HG03135 (cell line): ENCODE measurements at regions not wholly inside any gene's neighbourhood (a gene's known extent, or its start where the extent isn't known, plus 50 kb on each side); places are given as distances from the start of the nearest gene placed in this dataset.
"Not testable (repeated sequence)": the region's sequence is repeated elsewhere in the genome, so short reads cannot be mapped to it uniquely, and the experiment has no call there.

Experiments
- ATAC-seq: cut with Tn5 transposase; IDR thresholded peaks from one replicate; pipeline ENCODE4 v1.9.1; 2021; ENCODE audit warnings: mild to moderate bottlenecking, moderate library complexity; ENCODE audit not compliant: unreplicated experiment

- ATAC-seq = no peak
Observed at GRCh38 chr9:90466441-90466840, 176.2 kb downstream of the DIRAS2 start.

GRCh38 chr9:90469435-90469834 is 173.2 kb downstream of the DIRAS2 start:
- no peak for ATAC-seq

DNA sequence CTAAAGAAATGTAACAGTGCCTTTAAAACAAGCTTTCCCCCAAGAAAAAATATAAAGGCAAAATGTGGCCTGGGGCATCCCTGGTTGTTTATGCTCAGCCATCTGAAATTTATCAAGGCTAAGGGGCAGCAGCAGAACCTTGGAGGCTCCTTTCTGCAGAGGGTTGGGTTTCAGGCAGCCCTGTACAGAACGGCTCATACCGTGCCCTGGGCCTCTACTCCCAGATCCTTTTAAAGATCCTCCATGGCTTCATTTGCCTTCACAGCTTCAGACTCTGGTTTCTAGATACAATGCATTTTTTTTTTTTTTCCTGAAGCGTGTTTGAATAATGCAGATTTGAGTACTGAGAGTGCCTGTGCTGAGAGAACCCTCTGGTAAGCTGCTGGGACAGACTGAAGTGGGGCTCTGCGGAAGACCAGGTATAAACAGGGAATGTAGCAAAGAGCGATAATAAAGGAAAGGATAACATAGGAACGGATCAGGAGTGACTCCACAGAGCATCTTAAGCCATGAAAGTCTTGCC is 172.7 kb downstream of the DIRAS2 start:
- no peak for ATAC-seq

- ATAC-seq = no peak
Observed at GRCh38 chr9:90476058-90476457, 166.6 kb downstream of the DIRAS2 start.

GRCh38 chr9:90477535-90477934 is 165.1 kb downstream of the DIRAS2 start:
- ATAC-seq = no peak

GRCh38 chr9:90478821-90479220 is 163.8 kb downstream of the DIRAS2 start:
- no peak for ATAC-seq

GRCh38 chr9:90485028-90485427 is 157.6 kb downstream of the DIRAS2 start:
- no peak for ATAC-seq

- no peak for ATAC-seq
Observed at GRCh38 chr9:90489066-90489465, 153.6 kb downstream of the DIRAS2 start.

DNA sequence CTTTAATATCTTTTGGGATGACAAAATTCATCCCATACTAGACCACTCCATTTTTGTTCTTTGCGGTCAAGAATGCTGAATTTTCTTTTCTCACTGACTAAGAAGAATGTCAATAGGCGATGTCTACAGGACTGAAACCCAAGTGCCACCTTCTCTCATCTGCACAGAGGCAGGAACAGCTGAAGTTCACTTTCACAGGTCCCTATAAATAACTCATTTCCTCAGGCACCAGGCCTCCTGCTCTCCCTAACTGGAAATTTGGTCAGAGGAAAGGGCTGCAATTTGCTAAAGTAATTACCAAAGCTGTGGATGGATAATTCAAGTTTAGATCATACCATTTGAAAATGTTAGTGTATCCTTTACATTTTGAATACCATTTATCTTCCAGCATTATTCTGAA is 142.9 kb downstream of the DIRAS2 start:
- ATAC-seq = no peak

GRCh38 chr9:90502134-90502533 is 140.5 kb downstream of the DIRAS2 start:
- ATAC-seq = no peak

DNA sequence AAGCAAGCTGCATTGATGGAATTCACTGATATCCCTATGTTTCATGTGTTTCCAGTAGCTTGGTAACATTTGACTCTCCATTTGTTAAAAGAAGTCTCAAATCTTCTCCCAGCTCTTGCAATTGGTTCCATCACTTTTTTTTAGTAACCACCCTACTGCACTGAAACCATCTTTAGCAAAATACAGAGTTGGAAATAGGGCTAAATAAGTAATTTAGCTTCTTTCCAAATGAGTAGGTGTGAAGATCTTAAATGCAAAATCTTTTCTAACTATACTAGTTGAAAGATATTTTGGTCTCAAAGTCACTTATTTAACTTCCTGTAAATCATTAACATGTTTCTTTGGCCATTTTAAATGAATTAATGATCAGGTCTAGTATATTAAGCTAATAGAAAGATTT is 138.1 kb downstream of the DIRAS2 start:
- ATAC-seq = no peak

DNA sequence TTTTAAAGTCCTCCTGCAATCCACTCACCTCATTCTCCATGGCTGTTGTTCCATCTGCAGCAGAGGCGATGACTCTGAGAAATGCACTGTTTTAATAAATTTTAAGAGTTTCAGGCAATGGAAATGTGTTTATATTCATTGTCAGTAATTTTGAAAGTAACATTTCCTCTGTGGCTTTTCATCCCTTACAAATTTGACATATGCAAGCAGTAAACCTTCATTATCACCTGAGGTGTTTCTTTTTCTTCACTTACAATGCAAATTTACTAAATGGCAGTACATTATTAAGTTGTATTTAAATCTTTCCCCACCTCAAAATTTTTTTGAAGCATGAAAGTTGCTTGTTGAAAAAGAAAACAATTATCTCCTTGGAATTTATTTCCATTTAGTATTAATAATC is 136.9 kb downstream of the DIRAS2 start:
- no peak for ATAC-seq

DNA sequence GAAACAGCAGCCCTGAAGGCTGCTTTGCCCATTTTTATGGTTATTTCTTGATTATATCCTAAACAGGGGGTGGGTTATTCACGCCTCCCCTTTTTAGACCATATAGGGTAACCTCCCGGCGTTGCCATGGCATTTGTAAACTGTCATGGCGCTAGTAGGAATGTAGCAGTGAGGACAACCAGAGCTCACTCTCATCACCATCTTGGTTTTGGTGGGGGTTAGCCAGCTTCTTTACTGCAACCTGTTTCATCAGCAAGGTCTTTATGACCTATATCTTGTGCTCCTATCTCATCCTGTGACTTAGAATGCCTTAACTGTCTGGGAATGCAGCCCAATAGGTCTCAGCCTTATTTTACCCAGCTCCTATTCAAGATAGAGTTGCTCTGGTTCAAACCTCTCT is 136.2 kb downstream of the DIRAS2 start:
- ATAC-seq = not testable (repeated sequence)

GRCh38 chr9:90507621-90508020 is 135.0 kb downstream of the DIRAS2 start:
- ATAC-seq = no peak

GRCh38 chr9:90508940-90509339 is 133.7 kb downstream of the DIRAS2 start:
- no peak for ATAC-seq

DNA sequence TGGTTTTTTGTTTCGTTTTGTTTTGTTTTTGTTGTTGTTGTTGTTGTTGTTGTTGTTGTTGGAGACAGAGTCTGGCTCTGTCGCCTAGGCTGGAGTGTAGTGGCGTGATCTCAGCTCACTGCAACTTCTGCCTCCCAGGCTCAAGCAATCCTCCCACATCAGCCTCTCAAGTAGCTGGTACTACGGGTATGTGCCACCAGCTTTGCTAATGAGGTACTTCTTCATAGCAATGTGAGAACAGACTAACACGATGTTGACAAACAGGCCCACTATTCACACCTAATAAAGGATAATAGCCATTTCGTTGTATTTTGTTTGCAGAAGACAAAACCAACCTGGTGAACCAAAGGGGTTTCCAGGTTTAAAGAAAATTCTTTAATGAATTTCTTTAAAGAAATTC is 130.9 kb downstream of the DIRAS2 start:
- no peak for ATAC-seq

- ATAC-seq = no peak
Observed at GRCh38 chr9:90514877-90515276, 127.7 kb downstream of the DIRAS2 start.

DNA sequence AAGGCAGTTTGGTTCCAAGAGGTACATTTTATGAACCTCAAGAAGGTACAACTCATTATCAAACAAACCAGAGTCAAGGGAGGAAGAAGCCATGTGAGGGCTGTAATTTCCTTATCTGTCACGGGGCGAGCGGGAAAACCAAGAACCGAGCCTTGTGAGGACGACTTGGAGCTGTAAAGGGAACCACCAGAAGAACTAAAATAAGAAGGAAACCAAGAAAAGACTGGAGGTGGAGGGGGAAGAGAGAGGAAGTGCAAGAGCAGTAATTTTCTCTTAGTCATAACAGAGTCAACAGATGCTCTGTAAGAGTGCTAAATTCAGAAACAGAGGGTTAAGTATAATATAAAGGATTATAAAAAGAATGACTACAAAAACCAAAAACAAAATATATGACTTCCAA is 127.1 kb downstream of the DIRAS2 start:
- ATAC-seq = no peak

DNA sequence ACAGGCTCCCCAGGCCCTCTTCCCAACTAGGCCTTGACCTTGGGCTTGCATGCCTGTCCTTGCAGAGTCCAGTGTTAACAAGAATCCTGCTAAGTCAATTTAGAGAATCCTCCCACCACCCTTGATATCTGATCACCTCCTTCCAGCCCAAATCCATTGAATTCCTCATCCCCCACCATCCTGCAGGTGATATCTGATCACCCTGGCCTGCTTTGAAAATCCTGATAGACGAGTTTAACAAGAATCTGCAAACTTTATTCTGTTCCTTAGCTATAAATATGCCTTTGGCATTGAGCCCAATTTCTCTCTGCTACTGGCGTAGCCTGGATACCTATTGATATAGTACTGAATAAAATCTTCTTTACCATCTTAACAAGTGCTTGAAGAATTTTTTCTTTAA is 125.5 kb downstream of the DIRAS2 start:
- ATAC-seq = no peak

DNA sequence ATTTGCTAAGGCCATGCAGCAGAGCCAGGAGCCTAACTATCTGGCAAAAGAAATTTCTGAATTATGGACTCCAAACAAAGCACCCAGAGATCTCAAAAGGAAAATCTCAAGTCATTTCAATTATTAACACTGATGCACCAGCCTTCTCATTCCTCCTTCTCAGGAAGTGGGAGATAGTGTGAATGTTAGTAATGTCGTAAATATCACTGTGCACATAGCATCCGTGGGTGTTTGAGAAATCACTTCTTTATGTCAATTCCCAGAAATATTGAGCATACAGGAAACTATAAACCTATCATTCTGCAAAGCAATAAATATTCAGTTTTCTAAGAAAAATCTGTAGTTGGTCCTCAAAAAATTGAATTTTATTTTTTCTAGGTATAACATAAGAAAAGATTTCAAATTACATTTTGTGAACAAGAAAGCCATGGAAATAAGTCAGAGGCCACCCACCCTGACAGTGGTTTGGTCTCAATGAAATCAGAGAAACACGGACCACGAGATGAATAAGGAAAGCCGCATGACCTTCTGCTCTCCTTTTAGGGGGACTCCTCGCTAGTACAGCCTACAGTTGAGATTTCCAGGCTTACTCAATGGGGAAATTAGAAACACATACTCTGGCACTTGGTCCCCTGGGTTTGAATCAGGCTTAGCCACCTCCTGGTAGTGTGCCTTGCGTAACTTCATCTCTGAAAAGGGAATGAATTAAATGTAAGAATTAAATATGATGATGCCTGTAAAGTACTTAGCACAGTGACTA is 120.6 kb downstream of the DIRAS2 start:
- no peak for ATAC-seq

- ATAC-seq = no peak
Observed at GRCh38 chr9:90523958-90524357, 118.7 kb downstream of the DIRAS2 start.

DNA sequence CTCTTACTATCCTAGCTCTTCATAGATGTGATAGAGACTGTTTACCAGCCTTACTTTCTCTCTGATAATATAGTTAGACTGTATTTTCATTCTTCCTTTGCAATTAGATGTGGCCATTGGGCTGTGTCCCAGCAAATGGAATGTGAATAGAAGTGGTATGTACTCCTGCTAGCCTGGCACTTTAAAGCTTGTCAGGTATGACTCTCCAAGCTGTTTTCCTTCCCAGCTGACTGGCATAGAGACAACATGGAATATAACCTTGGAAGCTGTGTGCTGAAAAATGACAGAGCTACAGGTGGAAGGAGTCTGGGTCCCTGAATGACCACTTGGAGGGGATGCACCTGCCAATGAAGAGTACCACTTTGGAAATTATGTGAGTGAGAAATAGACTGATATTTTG is 116.2 kb downstream of the DIRAS2 start:
- no peak for ATAC-seq

GRCh38 chr9:90536094-90536493 is 106.5 kb downstream of the DIRAS2 start:
- ATAC-seq = not testable (repeated sequence)
